PC-3 (cell line): ENCODE measurements at regions not wholly inside any gene's neighbourhood (a gene's known extent, or its start where the extent isn't known, plus 50 kb on each side); places are given as distances from the start of the nearest gene placed in this dataset.

Source experiments
- CTCF ChIP-seq: fragments of 300-600 bp; sonication (generic); conservative IDR thresholded peaks from 2 replicates; pipeline ENCODE4 v1.5.1; 2017; ENCODE audit warnings: antibody characterized with exemption, low read depth, mild to moderate bottlenecking, low read length
- EZH2 ChIP-seq: fragments of 300-600 bp; sonication (generic); IDR thresholded peaks from one replicate; pipeline ENCODE4 v1.6.1; 2017; ENCODE audit warnings: antibody characterized with exemption, mild to moderate bottlenecking, low read length; ENCODE audit not compliant: unreplicated experiment

GRCh38 chr1:184167352-184167751, 115.8 kb downstream of the TSEN15 start:
- TF ChIP-seq CTCF (no peak), EZH2 (no peak)
